ENCODE measurements at regions not wholly inside any gene's neighbourhood (a gene's known extent, or its start where the extent isn't known, plus 50 kb on each side); places are given as distances from the start of the nearest gene placed in this dataset.

DNA sequence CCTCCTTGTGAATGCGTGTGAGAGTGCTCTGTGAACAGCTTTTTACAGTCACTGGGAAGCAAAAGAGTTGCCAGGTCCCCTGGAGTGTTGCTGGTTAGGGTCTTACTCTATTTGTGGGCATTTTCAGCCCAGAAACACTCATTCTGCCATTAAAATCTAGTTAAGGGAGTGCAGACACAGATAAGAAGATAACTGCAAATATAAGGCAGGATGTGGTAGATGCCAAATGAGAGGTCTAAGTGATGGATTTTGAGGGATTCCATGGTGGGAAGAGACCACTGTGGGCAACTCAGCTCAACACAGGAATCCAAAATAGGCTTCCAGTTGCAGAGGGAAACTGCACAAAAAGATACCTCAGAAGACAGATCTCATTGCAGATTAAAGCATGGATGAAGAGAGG lies 54.5 kb upstream of the KL start:
- H3K27me3 ChIP-seq (replicated peaks; ENCODE audit: insufficient read depth): no peaks in the 10 kb centered on the region
- no peaks in the 10 kb centered on the region for H3K9me3 ChIP-seq
- H3K27ac ChIP-seq: no peak overlapping the region
- no peaks in the 10 kb centered on the region for H3K36me3 ChIP-seq
- H3K4me1 ChIP-seq (replicated peaks): no peaks in the 10 kb centered on the region
- H3K4me3 ChIP-seq: no peak overlapping the region
- 91% methylated on average over 1 of the region's 1 CpG for WGBS
- TF ChIP-seq POLR2AphosphoS5 (IDR thresholded peaks at IDR 0.05) (no peak), POLR2A (IDR thresholded peaks at IDR 0.05) (no peak)
- TF ChIP-seq, protein P1, sequence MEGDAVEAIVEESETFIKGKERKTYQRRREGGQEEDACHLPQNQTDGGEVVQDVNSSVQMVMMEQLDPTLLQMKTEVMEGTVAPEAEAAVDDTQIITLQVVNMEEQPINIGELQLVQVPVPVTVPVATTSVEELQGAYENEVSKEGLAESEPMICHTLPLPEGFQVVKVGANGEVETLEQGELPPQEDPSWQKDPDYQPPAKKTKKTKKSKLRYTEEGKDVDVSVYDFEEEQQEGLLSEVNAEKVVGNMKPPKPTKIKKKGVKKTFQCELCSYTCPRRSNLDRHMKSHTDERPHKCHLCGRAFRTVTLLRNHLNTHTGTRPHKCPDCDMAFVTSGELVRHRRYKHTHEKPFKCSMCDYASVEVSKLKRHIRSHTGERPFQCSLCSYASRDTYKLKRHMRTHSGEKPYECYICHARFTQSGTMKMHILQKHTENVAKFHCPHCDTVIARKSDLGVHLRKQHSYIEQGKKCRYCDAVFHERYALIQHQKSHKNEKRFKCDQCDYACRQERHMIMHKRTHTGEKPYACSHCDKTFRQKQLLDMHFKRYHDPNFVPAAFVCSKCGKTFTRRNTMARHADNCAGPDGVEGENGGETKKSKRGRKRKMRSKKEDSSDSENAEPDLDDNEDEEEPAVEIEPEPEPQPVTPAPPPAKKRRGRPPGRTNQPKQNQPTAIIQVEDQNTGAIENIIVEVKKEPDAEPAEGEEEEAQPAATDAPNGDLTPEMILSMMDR (IDR thresholded peaks at IDR 0.05): no peak
- no peak for DNase-seq (ENCODE audit: low spot score)
- intact Hi-C loops (cut with DNase I): no loop called here

DNA sequence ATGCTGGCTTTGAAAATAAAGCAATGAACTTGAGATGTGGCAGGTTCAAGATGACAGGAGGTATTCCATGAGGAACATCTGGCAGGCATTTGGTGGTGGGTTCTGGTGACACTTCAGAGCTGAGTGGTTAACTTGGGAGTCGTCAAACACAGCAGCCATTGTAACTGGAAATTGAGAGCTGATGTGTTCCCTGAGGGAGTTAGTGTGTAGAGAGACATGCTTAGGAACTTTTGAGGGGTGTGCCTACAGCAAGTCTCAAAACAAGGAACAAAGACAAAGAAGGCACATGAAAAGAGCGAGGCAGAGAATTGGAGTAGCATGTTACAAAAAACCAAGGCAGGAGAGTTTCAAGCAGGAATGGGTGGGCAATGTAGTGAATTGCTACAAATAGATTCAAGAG lies 53.9 kb upstream of the KL start:
- Histone ChIP-seq H3K27ac (no peak overlapping the region), H3K4me1 (replicated peaks) (no peaks in the 10 kb centered on the region), H3K36me3 (no peaks in the 10 kb centered on the region), H3K9me3 (no peaks in the 10 kb centered on the region), H3K27me3 (replicated peaks; ENCODE audit: insufficient read depth) (no peaks in the 10 kb centered on the region), H3K4me3 (no peak overlapping the region)
- DNase-seq (ENCODE audit: low spot score): no peak
- 78% methylated on average over 2 of the region's 2 CpGs for WGBS
- intact Hi-C loops (cut with DNase I): no loop called here
- no peak for TF ChIP-seq POLR2AphosphoS5 (IDR thresholded peaks at IDR 0.05)

GRCh38 chr13:32964987-32965386 lies 51.2 kb upstream of the KL start:
- Histone ChIP-seq H3K36me3 (no peaks in the 10 kb centered on the region), H3K27ac (no peak overlapping the region), H3K4me3 (no peak overlapping the region), H3K9me3 (no peaks in the 10 kb centered on the region), H3K27me3 (replicated peaks; ENCODE audit: insufficient read depth) (no peaks in the 10 kb centered on the region), H3K4me1 (replicated peaks) (no peaks in the 10 kb centered on the region)
- 56% methylated on average over 2 of the region's 2 CpGs for WGBS
- intact Hi-C loops (cut with DNase I): no loop called here
- no peak for DNase-seq (ENCODE audit: low spot score)
- TF ChIP-seq, protein P1 (IDR thresholded peaks at IDR 0.05): no peak
- no peak for TF ChIP-seq POLR2AphosphoS5 (IDR thresholded peaks at IDR 0.05)

All from prostate gland (tissue), 2 donors.